Mesothelial cell of epicardium (in vitro differentiated cells): ENCODE measurements at regions not wholly inside any gene's neighbourhood (a gene's known extent, or its start where the extent isn't known, plus 50 kb on each side); places are given as distances from the start of the nearest gene placed in this dataset.
"Not testable (repeated sequence)": the region's sequence is repeated elsewhere in the genome, so short reads cannot be mapped to it uniquely, and the experiment has no call there.

Source experiments
- DNase-seq, 2 experiments: peaks; one replicate each; pipeline ENCODE4 v3.0.0; 2021; ENCODE audit warnings: low spot score in 2 of 2; ENCODE audit not compliant: unreplicated experiment in 2 of 2
- H3K27ac Mint-ChIP-seq: 2 replicates; pipeline ENCODE4 v1.8.0; 2021; ENCODE audit warnings: mixed read lengths
- H3K27me3 Mint-ChIP-seq: 2 replicates; pipeline ENCODE4 v1.8.0; 2021; ENCODE audit warnings: low read depth, mixed read lengths
- H3K36me3 Mint-ChIP-seq: 2 replicates; pipeline ENCODE4 v1.8.0; 2021; ENCODE audit warnings: mixed read lengths
- H3K4me1 Mint-ChIP-seq: 2 replicates; pipeline ENCODE4 v1.8.0; 2021; ENCODE audit warnings: mixed read lengths
- H3K4me3 Mint-ChIP-seq: 2 replicates; pipeline ENCODE4 v1.8.0; 2021; ENCODE audit warnings: mild to moderate bottlenecking, moderate library complexity, mixed read lengths
- H3K9me3 Mint-ChIP-seq: 2 replicates; pipeline ENCODE4 v1.8.0; 2021; ENCODE audit warnings: mixed read lengths
- TF ChIP-seq, protein P1 (sequence below): fragments of 200-600 bp; sonication (generic); IDR thresholded peaks from one replicate; pipeline ENCODE4 v1.5.0; 2021; ENCODE audit warnings: antibody characterized with exemption; ENCODE audit not compliant: unreplicated experiment

GRCh38 chr13:80825276-80825675 lies 484.4 kb upstream of the SPRY2 start:
- no peak overlapping the region for H3K27ac Mint-ChIP-seq
- H3K36me3 Mint-ChIP-seq = peaks cover 25% of the 10 kb centered on the region
- H3K9me3 Mint-ChIP-seq = peaks cover 49% of the 10 kb centered on the region
- DNase-seq = no peak
- no peaks in the 10 kb centered on the region for H3K27me3 Mint-ChIP-seq
- H3K4me1 Mint-ChIP-seq = peaks cover 4% of the 10 kb centered on the region
- TF ChIP-seq, protein P1, sequence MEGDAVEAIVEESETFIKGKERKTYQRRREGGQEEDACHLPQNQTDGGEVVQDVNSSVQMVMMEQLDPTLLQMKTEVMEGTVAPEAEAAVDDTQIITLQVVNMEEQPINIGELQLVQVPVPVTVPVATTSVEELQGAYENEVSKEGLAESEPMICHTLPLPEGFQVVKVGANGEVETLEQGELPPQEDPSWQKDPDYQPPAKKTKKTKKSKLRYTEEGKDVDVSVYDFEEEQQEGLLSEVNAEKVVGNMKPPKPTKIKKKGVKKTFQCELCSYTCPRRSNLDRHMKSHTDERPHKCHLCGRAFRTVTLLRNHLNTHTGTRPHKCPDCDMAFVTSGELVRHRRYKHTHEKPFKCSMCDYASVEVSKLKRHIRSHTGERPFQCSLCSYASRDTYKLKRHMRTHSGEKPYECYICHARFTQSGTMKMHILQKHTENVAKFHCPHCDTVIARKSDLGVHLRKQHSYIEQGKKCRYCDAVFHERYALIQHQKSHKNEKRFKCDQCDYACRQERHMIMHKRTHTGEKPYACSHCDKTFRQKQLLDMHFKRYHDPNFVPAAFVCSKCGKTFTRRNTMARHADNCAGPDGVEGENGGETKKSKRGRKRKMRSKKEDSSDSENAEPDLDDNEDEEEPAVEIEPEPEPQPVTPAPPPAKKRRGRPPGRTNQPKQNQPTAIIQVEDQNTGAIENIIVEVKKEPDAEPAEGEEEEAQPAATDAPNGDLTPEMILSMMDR = no peak
- H3K4me3 Mint-ChIP-seq = no peak overlapping the region

GRCh38 chr13:80824229-80824628 lies 483.3 kb upstream of the SPRY2 start:
- TF ChIP-seq, protein P1 = no peak
- no peaks in the 10 kb centered on the region for H3K27me3 Mint-ChIP-seq
- peaks cover 25% of the 10 kb centered on the region for H3K36me3 Mint-ChIP-seq
- no peak overlapping the region for H3K4me3 Mint-ChIP-seq
- H3K4me1 Mint-ChIP-seq = peaks cover 4% of the 10 kb centered on the region
- H3K27ac Mint-ChIP-seq = no peak overlapping the region
- no peak for DNase-seq
- peaks cover 40% of the 10 kb centered on the region for H3K9me3 Mint-ChIP-seq

GRCh38 chr13:80823472-80823871 lies 482.5 kb upstream of the SPRY2 start:
- H3K27ac Mint-ChIP-seq = no peak overlapping the region
- peaks cover 37% of the 10 kb centered on the region for H3K9me3 Mint-ChIP-seq
- no peak overlapping the region for H3K4me3 Mint-ChIP-seq
- peaks cover 4% of the 10 kb centered on the region for H3K4me1 Mint-ChIP-seq
- peaks cover 23% of the 10 kb centered on the region for H3K36me3 Mint-ChIP-seq
- no peaks in the 10 kb centered on the region for H3K27me3 Mint-ChIP-seq
- no peak for DNase-seq
- TF ChIP-seq, protein P1 = no peak

DNA sequence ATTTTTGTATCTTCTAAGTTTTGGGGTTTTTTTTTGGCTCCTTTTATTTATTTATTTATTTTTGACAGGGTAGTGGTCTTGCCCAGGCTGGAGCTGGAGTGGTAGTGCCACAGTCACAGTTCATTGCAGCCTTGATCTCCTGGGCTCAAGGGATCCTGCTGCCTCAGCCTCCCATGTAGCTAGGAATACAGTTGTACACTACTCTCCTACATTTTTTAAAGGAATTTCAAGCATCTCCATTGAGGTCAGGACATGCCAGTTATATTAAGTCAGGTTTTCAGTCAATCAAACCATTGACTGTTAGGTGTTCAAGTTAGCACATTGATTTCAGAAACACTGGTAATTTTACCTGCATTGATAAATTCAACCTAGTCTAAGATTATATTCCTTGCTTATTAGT lies 480.5 kb upstream of the SPRY2 start:
- Mint-ChIP-seq H3K9me3 (peaks cover 21% of the 10 kb centered on the region), H3K27me3 (no peaks in the 10 kb centered on the region), H3K36me3 (peaks cover 16% of the 10 kb centered on the region), H3K4me3 (no peak overlapping the region), H3K4me1 (peaks cover 4% of the 10 kb centered on the region), H3K27ac (no peak overlapping the region)
- DNase-seq = no peak
- TF ChIP-seq, protein P1 = no peak

GRCh38 chr13:80817979-80818378 lies 477.1 kb upstream of the SPRY2 start:
- Mint-ChIP-seq H3K9me3 (peaks cover 10% of the 10 kb centered on the region), H3K4me1 (no peaks in the 10 kb centered on the region), H3K27me3 (no peaks in the 10 kb centered on the region), H3K4me3 (no peak overlapping the region), H3K36me3 (peaks cover 4% of the 10 kb centered on the region), H3K27ac (no peak overlapping the region)
- TF ChIP-seq, protein P1 = no peak
- no peak for DNase-seq

GRCh38 chr13:80814541-80814940 lies 473.6 kb upstream of the SPRY2 start:
- H3K9me3 Mint-ChIP-seq = peaks cover 24% of the 10 kb centered on the region
- TF ChIP-seq, protein P1 = no peak
- H3K27ac Mint-ChIP-seq = no peak overlapping the region
- DNase-seq = no peak
- H3K4me3 Mint-ChIP-seq = no peak overlapping the region
- peaks cover 17% of the 10 kb centered on the region for H3K36me3 Mint-ChIP-seq
- H3K4me1 Mint-ChIP-seq = no peaks in the 10 kb centered on the region
- no peaks in the 10 kb centered on the region for H3K27me3 Mint-ChIP-seq

DNA sequence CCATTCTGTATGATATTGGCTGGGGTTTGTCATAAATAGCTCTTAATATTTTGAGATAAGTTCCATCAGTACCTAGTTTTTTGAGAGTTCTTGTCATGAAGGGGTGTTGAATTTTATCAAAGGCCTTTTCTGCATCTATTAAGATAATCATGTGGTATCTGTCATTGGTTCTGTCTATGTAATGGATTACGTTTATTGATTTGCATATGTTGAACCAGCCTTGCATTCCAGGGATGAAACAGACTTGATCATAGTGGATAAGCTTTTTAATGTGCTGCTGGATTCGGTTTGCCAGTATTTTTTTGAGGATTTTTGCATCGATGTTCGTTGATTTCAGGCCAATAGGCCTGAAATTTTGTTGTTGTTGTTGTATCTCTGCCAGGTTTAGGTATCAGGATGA lies 469.4 kb upstream of the SPRY2 start:
- not testable (repeated sequence) for H3K27ac Mint-ChIP-seq, H3K4me3 Mint-ChIP-seq, H3K4me1 Mint-ChIP-seq, DNase-seq, H3K27me3 Mint-ChIP-seq
- H3K36me3 Mint-ChIP-seq = peaks cover 14% of the 10 kb centered on the region
- peaks cover 14% of the 10 kb centered on the region for H3K9me3 Mint-ChIP-seq
